ENCODE measurements at regions not wholly inside any gene's neighbourhood (a gene's known extent, or its start where the extent isn't known, plus 50 kb on each side); places are given as distances from the start of the nearest gene placed in this dataset.

- no peak for DNase-seq (ENCODE audit: low spot score)
- no peak for TF ChIP-seq CTCF (IDR thresholded peaks at IDR 0.05)
- no peak overlapping the region for H3K4me3 ChIP-seq
- no peak overlapping the region for H3K27ac ChIP-seq
These were observed 808.7 kb upstream of the NECTIN3 start for GRCh38 chr3:110262896-110263295.

GRCh38 chr3:110265302-110265701 lies 806.3 kb upstream of the NECTIN3 start:
- Histone ChIP-seq H3K4me3 (no peak overlapping the region), H3K27ac (no peak overlapping the region)
- no peak for DNase-seq (ENCODE audit: low spot score)
- no peak for TF ChIP-seq CTCF (IDR thresholded peaks at IDR 0.05)

- no peak for DNase-seq (ENCODE audit: low spot score)
- Histone ChIP-seq H3K27ac (no peak overlapping the region), H3K4me3 (no peak overlapping the region)
- no peak for TF ChIP-seq CTCF (IDR thresholded peaks at IDR 0.05)
These were observed 804.2 kb upstream of the NECTIN3 start for GRCh38 chr3:110267304-110267845.

- DNase-seq (ENCODE audit: low spot score) = no peak
- Histone ChIP-seq H3K27ac (no peak overlapping the region), H3K4me3 (no peak overlapping the region)
- no peak for TF ChIP-seq CTCF (IDR thresholded peaks at IDR 0.05)
These were observed 799.1 kb upstream of the NECTIN3 start for GRCh38 chr3:110272525-110272924.

- Histone ChIP-seq H3K27ac (no peak overlapping the region), H3K4me3 (no peak overlapping the region)
- DNase-seq (ENCODE audit: low spot score) = no peak
- no peak for TF ChIP-seq CTCF (IDR thresholded peaks at IDR 0.05)
These were observed 779.6 kb upstream of the NECTIN3 start for GRCh38 chr3:110291886-110292501.

GRCh38 chr3:110293660-110294059 lies 778.0 kb upstream of the NECTIN3 start:
- Histone ChIP-seq H3K4me3 (no peak overlapping the region), H3K27ac (no peak overlapping the region)
- TF ChIP-seq CTCF (IDR thresholded peaks at IDR 0.05) = no peak
- DNase-seq (ENCODE audit: low spot score) = no peak

- no peak for TF ChIP-seq CTCF (IDR thresholded peaks at IDR 0.05)
- no peak overlapping the region for H3K27ac ChIP-seq
- no peak for DNase-seq (ENCODE audit: low spot score)
These were observed 774.7 kb upstream of the NECTIN3 start for GRCh38 chr3:110296885-110297284.

More at GRCh38 chr3:110296885-110297284, 774.7 kb upstream of the NECTIN3 start:
- no peak overlapping the region for H3K4me3 ChIP-seq
